ENCODE measurements at regions not wholly inside any gene's neighbourhood (a gene's known extent, or its start where the extent isn't known, plus 50 kb on each side); places are given as distances from the start of the nearest gene placed in this dataset.

- no peak for TF ChIP-seq CTCF (IDR thresholded peaks at IDR 0.05; ENCODE audit: low read depth, low read length)
- DNase-seq (ENCODE audit: extremely low read depth, low read depth): no peak
Measured at GRCh38 chr15:46270481-46271147, 635.8 kb downstream of the SQOR start.

GRCh38 chr15:46275701-46276100, 640.9 kb downstream of the SQOR start:
- no peak for TF ChIP-seq CTCF (IDR thresholded peaks at IDR 0.05; ENCODE audit: low read depth, low read length)
- no peak for DNase-seq (ENCODE audit: extremely low read depth, low read depth)

- DNase-seq (ENCODE audit: extremely low read depth, low read depth): no peak
- no peak for TF ChIP-seq CTCF (IDR thresholded peaks at IDR 0.05; ENCODE audit: low read depth, low read length)
Measured at GRCh38 chr15:46277451-46277850, 642.6 kb downstream of the SQOR start.

- TF ChIP-seq CTCF (IDR thresholded peaks at IDR 0.05; ENCODE audit: low read depth, low read length): no peak
- DNase-seq (ENCODE audit: extremely low read depth, low read depth): no peak
Measured at GRCh38 chr15:46278062-46278461, 643.2 kb downstream of the SQOR start.

GRCh38 chr15:46278486-46279090, 643.8 kb downstream of the SQOR start:
- TF ChIP-seq CTCF (IDR thresholded peaks at IDR 0.05; ENCODE audit: low read depth, low read length): no peak
- no peak for DNase-seq (ENCODE audit: extremely low read depth, low read depth)

GRCh38 chr15:46280762-46281542, 646.1 kb downstream of the SQOR start:
- DNase-seq (ENCODE audit: extremely low read depth, low read depth): no peak
- TF ChIP-seq CTCF (IDR thresholded peaks at IDR 0.05; ENCODE audit: low read depth, low read length): no peak; the same call in 1 of the 2 replicates

GRCh38 chr15:46293550-46293949, 658.7 kb downstream of the SQOR start:
- DNase-seq (ENCODE audit: extremely low read depth, low read depth): no peak
- no peak for TF ChIP-seq CTCF (IDR thresholded peaks at IDR 0.05; ENCODE audit: low read depth, low read length)

Measured in AG09319 (cell line).